PC-3 (cell line): ENCODE measurements at regions not wholly inside any gene's neighbourhood (a gene's known extent, or its start where the extent isn't known, plus 50 kb on each side); places are given as distances from the start of the nearest gene placed in this dataset.
A peak's percentile ranks its signal among the peaks of the same experiment; 100 is the strongest.
"Not testable (repeated sequence)": the region's sequence is repeated elsewhere in the genome, so short reads cannot be mapped to it uniquely, and the experiment has no call there.

ENCODE experiments used
- ATAC-seq: fragments of 200-7000 bp; cut with Tn5 transposase; 2 replicates; pipeline ENCODE4 v1.9.1; 2020; ENCODE audit warnings: mild to moderate bottlenecking, moderate library complexity
- BruUV-seq: library from RNA; stranded (reverse); fragments of 400-500 nt; replicated peaks from 2 replicates; lab custom pipeline; 2021; lab: Mats Ljungman, UMichigan
- CTCF ChIA-PET: fragments of 300-600 bp; sonication (Branson Sonifier 250); formaldehyde crosslinking; loops from one replicate; lab custom pipeline; 2022; ENCODE audit warnings: antibody characterized with exemption; lab: Charles Lee
- POLR2A ChIA-PET: fragments of 300-600 bp; sonication (Branson Sonifier 250); formaldehyde crosslinking; loops from one replicate; lab custom pipeline; 2022; ENCODE audit warnings: antibody characterized with exemption; ENCODE audit not compliant: unreplicated experiment; lab: Charles Lee
- DNase-seq: peaks from one replicate; pipeline ENCODE4 v3.0.0-alpha.2; 2015
- H2AFZ ChIP-seq: fragments of 300-600 bp; sonication (generic); 2 replicates; pipeline ENCODE4 v1.6.0; 2016; ENCODE audit warnings: antibody characterized with exemption, low read length
- H3F3A ChIP-seq: fragments of 300-600 bp; sonication (generic); one replicate; pipeline ENCODE4 v1.6.0; 2017; ENCODE audit warnings: antibody characterized with exemption, low read length, control low read depth, mild to moderate bottlenecking; ENCODE audit not compliant: unreplicated experiment
- H3K27ac ChIP-seq: fragments of 300-600 bp; sonication (generic); 2 replicates; pipeline ENCODE4 v1.5.1; 2016; ENCODE audit warnings: mild to moderate bottlenecking, low read length
- H3K27me3 ChIP-seq: fragments of 300-600 bp; sonication (generic); 2 replicates; pipeline ENCODE4 v1.6.1; 2016; ENCODE audit warnings: low read length, mixed read lengths
- H3K36me3 ChIP-seq: fragments of 300-600 bp; sonication (generic); 2 replicates; pipeline ENCODE4 v1.6.1; 2016; ENCODE audit warnings: low read depth, mixed run types, low read length, mixed read lengths
- H3K4me1 ChIP-seq: fragments of 300-600 bp; sonication (generic); 2 replicates; pipeline ENCODE4 v1.5.1; 2016; ENCODE audit warnings: low read length; ENCODE audit not compliant: insufficient read depth
- H3K4me2 ChIP-seq: fragments of 300-600 bp; sonication (generic); 2 replicates; pipeline ENCODE4 v1.6.0; 2016; ENCODE audit warnings: low read length
- H3K4me3 ChIP-seq: fragments of 300-600 bp; sonication (generic); 2 replicates; pipeline ENCODE4 v1.5.1; 2016; ENCODE audit warnings: mild to moderate bottlenecking, low read length, mixed read lengths
- H3K79me2 ChIP-seq: fragments of 300-600 bp; sonication (generic); 2 replicates; pipeline ENCODE4 v1.6.1; 2017; ENCODE audit warnings: low read length, mixed read lengths
- H3K9ac ChIP-seq: fragments of 300-600 bp; sonication (generic); 2 replicates; pipeline ENCODE4 v1.6.0; 2016; ENCODE audit warnings: mild to moderate bottlenecking, low read length
- H3K9me2 ChIP-seq: fragments of 300-600 bp; sonication (generic); replicated peaks from 2 replicates; pipeline ENCODE4 v1.6.1; 2016; ENCODE audit warnings: mixed run types, low read length, mixed read lengths
- H3K9me3 ChIP-seq: fragments of 300-600 bp; sonication (generic); 2 replicates; pipeline ENCODE4 v1.6.1; 2016; ENCODE audit warnings: low read length, mixed read lengths
- H4K20me1 ChIP-seq: fragments of 300-600 bp; sonication (generic); 2 replicates; pipeline ENCODE4 v1.6.1; 2016; ENCODE audit warnings: low read length, mixed read lengths
- CTCF ChIP-seq: fragments of 300-600 bp; sonication (generic); conservative IDR thresholded peaks from 2 replicates; pipeline ENCODE4 v1.5.1; 2017; ENCODE audit warnings: antibody characterized with exemption, low read depth, mild to moderate bottlenecking, low read length
- EZH2 ChIP-seq: fragments of 300-600 bp; sonication (generic); IDR thresholded peaks from one replicate; pipeline ENCODE4 v1.6.1; 2017; ENCODE audit warnings: antibody characterized with exemption, mild to moderate bottlenecking, low read length; ENCODE audit not compliant: unreplicated experiment
- EZH2phosphoT487 ChIP-seq: fragments of 300-600 bp; sonication (generic); IDR thresholded peaks from 2 replicates; pipeline ENCODE4 v1.6.1; 2018; ENCODE audit warnings: mild to moderate bottlenecking, antibody characterized with exemption, low read length, borderline replicate concordance
- intact Hi-C: fragments of 100-400 bp; cut with micrococcal nuclease; formaldehyde crosslinking; loops from 2 replicates; pipeline ENCODE4 v1.9.0; 2023

DNA sequence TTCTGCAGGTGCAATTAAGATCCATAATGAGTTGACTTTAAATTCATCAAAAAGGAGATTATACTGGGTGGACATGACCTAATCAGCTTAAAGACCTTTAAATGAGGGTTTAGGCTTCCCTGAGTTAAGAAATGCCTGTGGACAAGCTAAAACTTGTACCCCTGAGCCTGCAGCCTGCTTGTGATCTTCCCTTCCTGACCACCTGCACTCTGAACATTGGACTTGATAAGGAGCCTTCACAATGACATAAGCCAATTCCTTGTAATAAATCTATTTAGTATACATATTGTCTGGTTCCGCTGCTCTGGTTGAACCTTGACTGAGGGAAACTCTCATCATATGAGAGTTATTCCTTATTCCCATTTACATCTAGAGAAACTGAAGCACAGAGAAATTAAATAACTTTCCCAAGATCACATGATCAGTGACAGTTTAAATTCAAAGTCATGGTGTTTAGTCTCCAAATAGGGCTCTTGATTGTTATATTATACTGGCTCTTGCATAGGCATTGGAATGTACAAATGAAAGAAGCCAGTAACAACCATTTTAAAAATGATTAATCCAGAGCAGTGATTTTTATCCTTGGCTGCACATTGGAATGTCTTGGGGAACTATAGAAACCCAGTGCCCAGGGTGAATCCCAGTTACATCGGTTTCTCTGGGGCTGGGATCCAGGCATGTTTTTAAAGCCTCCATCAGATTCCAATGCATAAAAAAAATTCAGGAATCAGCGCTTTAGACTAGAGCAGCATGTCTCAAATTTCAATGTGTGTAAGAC, 136.1 kb downstream of the MSL3 start:
- TF ChIP-seq EZH2phosphoT487 (no peak), EZH2 (no peak), CTCF (no peak)
- intact Hi-C loops: no loop called here
- Histone ChIP-seq H3K4me3 (no peak overlapping the region), H3K79me2 (no peaks in the 10 kb centered on the region), H3K27me3 (no peaks in the 10 kb centered on the region), H2AFZ (no peak overlapping the region), H3K4me2 (no peak overlapping the region), H3K36me3 (no peaks in the 10 kb centered on the region), H3K9ac (no peak overlapping the region), H4K20me1 (no peaks in the 10 kb centered on the region), H3K9me2 (no peaks in the 10 kb centered on the region), H3K4me1 (peaks cover 14% of the 10 kb centered on the region), H3K9me3 (peaks cover 4% of the 10 kb centered on the region; the same call in 1 of the 2 replicates), H3F3A (no peaks in the 10 kb centered on the region), H3K27ac (no peak overlapping the region)
- ATAC-seq (no peak), DNase-seq (no peak)
- BruUV-seq: no TSS peak
- ChIA-PET POLR2A (no interaction called here), CTCF (no interaction called here)

GRCh38 chrX:11899091-11899490, 141.1 kb downstream of the MSL3 start:
- intact Hi-C loops: loop anchor here (2.0 kb wide), 1 partner anchor 106 kb away; no protein-coding TSS in a partner anchor
- ChIA-PET POLR2A (interaction anchor here (0.6 kb wide), 1 partner anchor 45 kb away, joined by 6 read pairs; no protein-coding TSS in a partner anchor), CTCF (interaction anchor here (0.6 kb wide), 1 partner anchor 766 kb away, joined by 3 read pairs; no protein-coding TSS in a partner anchor)
- peak; percentile 90 for ATAC-seq
- Histone ChIP-seq H3K4me1 (peaks cover 21% of the 10 kb centered on the region), H3K4me3 (peak overlapping the region; percentile 28; the same call in 1 of the 2 replicates), H3F3A (no peaks in the 10 kb centered on the region), H3K27ac (peak overlapping the region; percentile 71), H3K9me2 (no peaks in the 10 kb centered on the region), H4K20me1 (no peaks in the 10 kb centered on the region), H2AFZ (no peak overlapping the region), H3K4me2 (peak overlapping the region; percentile 58), H3K36me3 (no peaks in the 10 kb centered on the region), H3K79me2 (no peaks in the 10 kb centered on the region), H3K9ac (no peak overlapping the region), H3K27me3 (no peaks in the 10 kb centered on the region), H3K9me3 (no peaks in the 10 kb centered on the region)
- TF ChIP-seq EZH2phosphoT487: no peak
- TF ChIP-seq CTCF: no peak
- no peak for TF ChIP-seq EZH2
- BruUV-seq: no TSS peak
- DNase-seq: peak; percentile 91

- BruUV-seq: not testable (repeated sequence)
Observed at GRCh38 chrX:11905933-11906332, 147.9 kb downstream of the MSL3 start.

More at GRCh38 chrX:11905933-11906332, 147.9 kb downstream of the MSL3 start:
- H3K4me3 ChIP-seq, CTCF ChIA-PET, H3K79me2 ChIP-seq, H3K27me3 ChIP-seq, DNase-seq, H3F3A ChIP-seq, ATAC-seq, H2AFZ ChIP-seq, H3K27ac ChIP-seq, H3K9ac ChIP-seq, H3K9me3 ChIP-seq, H3K4me1 ChIP-seq, H4K20me1 ChIP-seq, POLR2A ChIA-PET, H3K36me3 ChIP-seq, H3K4me2 ChIP-seq, H3K9me2 ChIP-seq: not testable (repeated sequence)
- intact Hi-C loops: loop anchor here (5.0 to 10.0 kb wide), 2 partner anchors 134 to 371 kb away; no protein-coding TSS in a partner anchor
